ENCODE measurements at regions not wholly inside any gene's neighbourhood (a gene's known extent, or its start where the extent isn't known, plus 50 kb on each side); places are given as distances from the start of the nearest gene placed in this dataset.

- TF ChIP-seq CTCF (IDR thresholded peaks at IDR 0.05): no peak
- no peak for TF ChIP-seq EZH2 (IDR thresholded peaks at IDR 0.05; ENCODE audit: borderline replicate concordance, insufficient read depth, low read depth, low read length, poor library complexity, severe bottlenecking)
Measured at GRCh38 chr3:43792904-43793303, 102.2 kb downstream of the ABHD5 start.
